ENCODE measurements at regions not wholly inside any gene's neighbourhood (a gene's known extent, or its start where the extent isn't known, plus 50 kb on each side); places are given as distances from the start of the nearest gene placed in this dataset.

GRCh38 chr9:75391497-75391896 lies 303.2 kb downstream of the OSTF1 start:
- H3K9me1 ChIP-seq (ENCODE audit: insufficient read depth, low read length) = no peaks in the 10 kb centered on the region
- H4K20me1 ChIP-seq (ENCODE audit: insufficient read depth, low read length) = no peaks in the 10 kb centered on the region
- no peak overlapping the region for H3K56ac ChIP-seq (ENCODE audit: extremely low read depth, insufficient read depth, low read length)
- no TSS peak for BruUV-seq (replicated peaks)
- no peak overlapping the region for H3K4me2 ChIP-seq (ENCODE audit: low read depth, low read length)
- peaks cover 3% of the 10 kb centered on the region; the same call in 1 of the 2 replicates for H3K9me3 ChIP-seq (ENCODE audit: control insufficient read depth, insufficient read depth, low read length)
- no peak overlapping the region for H3K4me3 ChIP-seq (ENCODE audit: insufficient read depth, low read depth, low read length)
- no peak for DNase-seq
- no peak overlapping the region for H3K23ac ChIP-seq (ENCODE audit: low read depth, low read length)
- TF ChIP-seq CEBPB (IDR thresholded peaks at IDR 0.05; ENCODE audit: low read depth, low read length) = no peak
- TF ChIP-seq NFE2L2 (IDR thresholded peaks at IDR 0.05; ENCODE audit: low read depth, low read length) = no peak
- no peak for TF ChIP-seq USF2 (IDR thresholded peaks at IDR 0.05; ENCODE audit: low read depth, low read length)
- no peak for TF ChIP-seq CHD1 (IDR thresholded peaks at IDR 0.05; ENCODE audit: low read depth, low read length)
- TF ChIP-seq MAZ (IDR thresholded peaks at IDR 0.05; ENCODE audit: borderline replicate concordance, low read depth, low read length) = no peak
- no peak for TF ChIP-seq SMC3 (IDR thresholded peaks at IDR 0.05; ENCODE audit: low read depth, low read length)
- no peak for TF ChIP-seq ELK1 (IDR thresholded peaks at IDR 0.05; ENCODE audit: borderline replicate concordance, low read depth, low read length)
- no peak for TF ChIP-seq RCOR1 (IDR thresholded peaks at IDR 0.05; ENCODE audit: insufficient replicate concordance, low read length)
- TF ChIP-seq RFX5 (IDR thresholded peaks at IDR 0.05; ENCODE audit: low read depth, low read length) = no peak
- TF ChIP-seq POLR2A (IDR thresholded peaks at IDR 0.05; ENCODE audit: low read depth, low read length) = no peak
- no peak for TF ChIP-seq FOS (IDR thresholded peaks at IDR 0.05; ENCODE audit: low read depth, low read length)
- TF ChIP-seq CTCF (conservative IDR thresholded peaks at IDR 0.05; ENCODE audit: low read depth, low read length) = no peak
- TF ChIP-seq RAD21 (IDR thresholded peaks at IDR 0.05; ENCODE audit: low read length) = no peak
- no peak for TF ChIP-seq MXI1 (IDR thresholded peaks at IDR 0.05; ENCODE audit: borderline replicate concordance, low read depth, low read length)
- TF ChIP-seq MAFK (IDR thresholded peaks at IDR 0.05; ENCODE audit: low read depth, low read length) = no peak
- H3K18ac ChIP-seq (ENCODE audit: low read depth, low read length) = no peak overlapping the region
- dilution Hi-C loops (cut with HindIII; ENCODE audit: low sequenced_read_pairs, unreplicated experiment) = no loop called here
- H3K9ac ChIP-seq (ENCODE audit: low read depth, low read length) = no peak overlapping the region
- in situ Hi-C loops (cut with MboI; ENCODE audit: low sequenced_read_pairs) = no loop called here
- H2BK20ac ChIP-seq (ENCODE audit: low read depth, low read length) = no peak overlapping the region
- H2AFZ ChIP-seq (replicated peaks; ENCODE audit: low read length, poor library complexity) = no peak overlapping the region
- H3K27ac ChIP-seq (ENCODE audit: insufficient read depth, low read length) = no peak overlapping the region
- no peak overlapping the region for H2AK5ac ChIP-seq (ENCODE audit: low read depth, low read length)
- no peak overlapping the region for H4K5ac ChIP-seq (ENCODE audit: low read depth, low read length)
- no peak overlapping the region for H3K14ac ChIP-seq (replicated peaks; ENCODE audit: low read depth, low read length)
- no peaks in the 10 kb centered on the region for H3K4me1 ChIP-seq (ENCODE audit: control insufficient read depth, insufficient read depth, low read length)
- no CpG with 5 or more reads among the region's 8 CpGs for WGBS, 2 experiments (ENCODE audit: extremely low coverage in 2 of 2, insufficient read length in 1 of 2)
- intact Hi-C loops (cut with micrococcal nuclease) = no loop called here
- no peak overlapping the region for H4K8ac ChIP-seq (ENCODE audit: low read depth in 2 of 2, low read length in 2 of 2)
- no peak overlapping the region for H3K4ac ChIP-seq (ENCODE audit: low read depth, low read length)
- POLR2A ChIA-PET (ENCODE audit: unreplicated experiment) = no interaction called here
- CTCF ChIA-PET = no interaction called here
- H3K36me3 ChIP-seq (ENCODE audit: control insufficient read depth, insufficient read depth, low read length) = no peaks in the 10 kb centered on the region
- H4K91ac ChIP-seq (ENCODE audit: insufficient read depth, low read depth, low read length) = no peak overlapping the region
- no peaks in the 10 kb centered on the region for H3K79me1 ChIP-seq (ENCODE audit: low read depth in 1 of 2, low read length in 2 of 2)
- no peak overlapping the region for H2BK15ac ChIP-seq (ENCODE audit: low read depth, low read length)
- H2AK9ac ChIP-seq (replicated peaks; ENCODE audit: low read depth, low read length, poor library complexity) = no peak overlapping the region
- no peak overlapping the region for H2BK120ac ChIP-seq (ENCODE audit: low read depth, low read length)
- no peaks in the 10 kb centered on the region for H3K27me3 ChIP-seq (ENCODE audit: control insufficient read depth, insufficient read depth, low read length)
- ATAC-seq (ENCODE audit: low read depth) = no peak
- no peak overlapping the region for H2BK5ac ChIP-seq (ENCODE audit: low read depth, low read length, poor library complexity, severe bottlenecking)
